ENCODE measurements at regions not wholly inside any gene's neighbourhood (a gene's known extent, or its start where the extent isn't known, plus 50 kb on each side); places are given as distances from the start of the nearest gene placed in this dataset.
"Not testable (repeated sequence)": the region's sequence is repeated elsewhere in the genome, so short reads cannot be mapped to it uniquely, and the experiment has no call there.

- H3K9me3 ChIP-seq (ENCODE audit: low read length); H3K4me1 ChIP-seq (ENCODE audit: insufficient read depth, low read length, poor library complexity, severe bottlenecking); POLR2A ChIA-PET; DNase-seq (ENCODE audit: low spot score); intact Hi-C loops (cut with micrococcal nuclease; ENCODE audit: unreplicated experiment); H3K27ac ChIP-seq (ENCODE audit: low read depth, low read length, poor library complexity, severe bottlenecking); H3K9me2 ChIP-seq (ENCODE audit: insufficient read depth, low read length); H3K4me3 ChIP-seq (ENCODE audit: low read depth, low read length, poor library complexity, severe bottlenecking); H2AFZ ChIP-seq (ENCODE audit: low read length); BruUV-seq (replicated peaks); H3K79me2 ChIP-seq (ENCODE audit: insufficient read depth, low read depth, low read length); CTCF ChIA-PET (ENCODE audit: unreplicated experiment); H4K20me1 ChIP-seq (ENCODE audit: insufficient read depth, low read length); H3K4me2 ChIP-seq (ENCODE audit: low read length); H3K36me3 ChIP-seq (ENCODE audit: insufficient read depth, low read length): not testable (repeated sequence)
Observed at GRCh38 chr21:9949510-9950289, 571.7 kb upstream of the TPTE start.

- DNase-seq (ENCODE audit: low spot score); H3K4me1 ChIP-seq (ENCODE audit: insufficient read depth, low read length, poor library complexity, severe bottlenecking); H3K79me2 ChIP-seq (ENCODE audit: insufficient read depth, low read depth, low read length); H3K36me3 ChIP-seq (ENCODE audit: insufficient read depth, low read length); intact Hi-C loops (cut with micrococcal nuclease; ENCODE audit: unreplicated experiment); BruUV-seq (replicated peaks); H3K9me3 ChIP-seq (ENCODE audit: low read length); H3K27ac ChIP-seq (ENCODE audit: low read depth, low read length, poor library complexity, severe bottlenecking); POLR2A ChIA-PET; H4K20me1 ChIP-seq (ENCODE audit: insufficient read depth, low read length); H3K9me2 ChIP-seq (ENCODE audit: insufficient read depth, low read length); H3K4me2 ChIP-seq (ENCODE audit: low read length); CTCF ChIA-PET (ENCODE audit: unreplicated experiment); H3K4me3 ChIP-seq (ENCODE audit: low read depth, low read length, poor library complexity, severe bottlenecking); H2AFZ ChIP-seq (ENCODE audit: low read length): not testable (repeated sequence)
Observed at GRCh38 chr21:9950363-9950762, 571.0 kb upstream of the TPTE start.

GRCh38 chr21:9958791-9959190 is 562.6 kb upstream of the TPTE start:
- H3K4me3 ChIP-seq (ENCODE audit: low read depth, low read length, poor library complexity, severe bottlenecking); CTCF ChIA-PET (ENCODE audit: unreplicated experiment); H3K36me3 ChIP-seq (ENCODE audit: insufficient read depth, low read length); H2AFZ ChIP-seq (ENCODE audit: low read length); BruUV-seq (replicated peaks); H3K27ac ChIP-seq (ENCODE audit: low read depth, low read length, poor library complexity, severe bottlenecking); H4K20me1 ChIP-seq (ENCODE audit: insufficient read depth, low read length); H3K4me1 ChIP-seq (ENCODE audit: insufficient read depth, low read length, poor library complexity, severe bottlenecking); intact Hi-C loops (cut with micrococcal nuclease; ENCODE audit: unreplicated experiment); H3K4me2 ChIP-seq (ENCODE audit: low read length); POLR2A ChIA-PET; H3K9me3 ChIP-seq (ENCODE audit: low read length); H3K9me2 ChIP-seq (ENCODE audit: insufficient read depth, low read length); DNase-seq (ENCODE audit: low spot score); H3K79me2 ChIP-seq (ENCODE audit: insufficient read depth, low read depth, low read length): not testable (repeated sequence)

- H4K20me1 ChIP-seq (ENCODE audit: insufficient read depth, low read length); H3K9me2 ChIP-seq (ENCODE audit: insufficient read depth, low read length); BruUV-seq (replicated peaks); H3K4me1 ChIP-seq (ENCODE audit: insufficient read depth, low read length, poor library complexity, severe bottlenecking); CTCF ChIA-PET (ENCODE audit: unreplicated experiment); intact Hi-C loops (cut with micrococcal nuclease; ENCODE audit: unreplicated experiment); H3K4me2 ChIP-seq (ENCODE audit: low read length); H3K4me3 ChIP-seq (ENCODE audit: low read depth, low read length, poor library complexity, severe bottlenecking); H3K27ac ChIP-seq (ENCODE audit: low read depth, low read length, poor library complexity, severe bottlenecking); H2AFZ ChIP-seq (ENCODE audit: low read length); H3K9me3 ChIP-seq (ENCODE audit: low read length); DNase-seq (ENCODE audit: low spot score); H3K36me3 ChIP-seq (ENCODE audit: insufficient read depth, low read length); H3K79me2 ChIP-seq (ENCODE audit: insufficient read depth, low read depth, low read length): not testable (repeated sequence)
- POLR2A ChIA-PET, result interaction anchor here (0.7 kb wide), 1 partner anchor 299 kb away, joined by 3 read pairs; no protein-coding TSS in a partner anchor
Observed at GRCh38 chr21:9959220-9959964, 562.0 kb upstream of the TPTE start.

GRCh38 chr21:9969399-9969798 is 552.0 kb upstream of the TPTE start:
- DNase-seq (ENCODE audit: low spot score); H3K9me3 ChIP-seq (ENCODE audit: low read length); H4K20me1 ChIP-seq (ENCODE audit: insufficient read depth, low read length); H3K4me1 ChIP-seq (ENCODE audit: insufficient read depth, low read length, poor library complexity, severe bottlenecking); H3K9me2 ChIP-seq (ENCODE audit: insufficient read depth, low read length); H3K4me2 ChIP-seq (ENCODE audit: low read length); BruUV-seq (replicated peaks); intact Hi-C loops (cut with micrococcal nuclease; ENCODE audit: unreplicated experiment); H3K79me2 ChIP-seq (ENCODE audit: insufficient read depth, low read depth, low read length); H3K27ac ChIP-seq (ENCODE audit: low read depth, low read length, poor library complexity, severe bottlenecking); CTCF ChIA-PET (ENCODE audit: unreplicated experiment); POLR2A ChIA-PET; H3K36me3 ChIP-seq (ENCODE audit: insufficient read depth, low read length); H2AFZ ChIP-seq (ENCODE audit: low read length); H3K4me3 ChIP-seq (ENCODE audit: low read depth, low read length, poor library complexity, severe bottlenecking): not testable (repeated sequence)

- H3K79me2 ChIP-seq (ENCODE audit: insufficient read depth, low read depth, low read length); H3K9me3 ChIP-seq (ENCODE audit: low read length); H2AFZ ChIP-seq (ENCODE audit: low read length); BruUV-seq (replicated peaks); intact Hi-C loops (cut with micrococcal nuclease; ENCODE audit: unreplicated experiment); POLR2A ChIA-PET; H3K27ac ChIP-seq (ENCODE audit: low read depth, low read length, poor library complexity, severe bottlenecking); H3K4me1 ChIP-seq (ENCODE audit: insufficient read depth, low read length, poor library complexity, severe bottlenecking); H3K4me3 ChIP-seq (ENCODE audit: low read depth, low read length, poor library complexity, severe bottlenecking); H4K20me1 ChIP-seq (ENCODE audit: insufficient read depth, low read length); H3K4me2 ChIP-seq (ENCODE audit: low read length); H3K36me3 ChIP-seq (ENCODE audit: insufficient read depth, low read length); CTCF ChIA-PET (ENCODE audit: unreplicated experiment); DNase-seq (ENCODE audit: low spot score); H3K9me2 ChIP-seq (ENCODE audit: insufficient read depth, low read length): not testable (repeated sequence)
Observed at GRCh38 chr21:9972018-9972417, 549.4 kb upstream of the TPTE start.
